Adrenal gland (tissue), 5 donors: ENCODE measurements at regions not wholly inside any gene's neighbourhood (a gene's known extent, or its start where the extent isn't known, plus 50 kb on each side); places are given as distances from the start of the nearest gene placed in this dataset.

Source experiments
- CTCF ChIP-seq, 6 experiments: fragments of 450-650 bp in 4 of 6; fragments of 200-600 bp in 2 of 6; sonication (generic) in 1 of 6; IDR thresholded peaks; 1 replicate in 5 of 6; 2 replicates in 1 of 6; pipeline versions ENCODE4 v1.5.1 to v1.8.0; 2016 to 2021; ENCODE audit warnings: antibody characterized with exemption in 6 of 6, mild to moderate bottlenecking in 2 of 6, moderate library complexity in 1 of 6
- POLR2A ChIP-seq, 2 donors: fragments of 450-650 bp; IDR thresholded peaks; one replicate each; pipeline ENCODE4 v1.6.1; 2017; ENCODE audit warnings: antibody characterized with exemption in 2 of 2, mild to moderate bottlenecking in 2 of 2, moderate library complexity in 1 of 2
- donor health status: DM: no; HTN: no; CAD: no.

- TF ChIP-seq CTCF (IDR thresholded peaks at IDR 0.05) (no peak), POLR2A (IDR thresholded peaks at IDR 0.05) (no peak)
These were observed 428.6 kb downstream of the TMA16 start for GRCh38 chr4:163923092-163923491.
